Gastroesophageal sphincter (tissue), 3 donors: ENCODE measurements at regions not wholly inside any gene's neighbourhood (a gene's known extent, or its start where the extent isn't known, plus 50 kb on each side); places are given as distances from the start of the nearest gene placed in this dataset.

Experiments used
- EP300 ChIP-seq: sonication (generic); formaldehyde crosslinking; IDR thresholded peaks from one replicate; pipeline ENCODE4 v1.6.1; 2017; ENCODE audit warnings: antibody characterized with exemption, mild to moderate bottlenecking
- POLR2A ChIP-seq, 2 donors: fragments of 450-650 bp; IDR thresholded peaks; one replicate each; pipeline ENCODE4 v1.6.1; 2017; ENCODE audit warnings: antibody characterized with exemption in 2 of 2, mild to moderate bottlenecking in 2 of 2, moderate library complexity in 1 of 2
- POLR2AphosphoS5 ChIP-seq: sonication (generic); formaldehyde crosslinking; IDR thresholded peaks from one replicate; pipeline ENCODE4 v1.6.1; 2017; ENCODE audit warnings: antibody characterized with exemption
- TF ChIP-seq, protein P1 (sequence below), 4 experiments: fragments of 200-600 bp in 2 of 4; fragments of 450-650 bp in 2 of 4; sonication (generic) in 1 of 4; IDR thresholded peaks; one replicate each; pipeline ENCODE4 v1.5.1; 2017 to 2019; ENCODE audit warnings: antibody characterized with exemption in 4 of 4, mild to moderate bottlenecking in 2 of 4, moderate library complexity in 2 of 4

DNA sequence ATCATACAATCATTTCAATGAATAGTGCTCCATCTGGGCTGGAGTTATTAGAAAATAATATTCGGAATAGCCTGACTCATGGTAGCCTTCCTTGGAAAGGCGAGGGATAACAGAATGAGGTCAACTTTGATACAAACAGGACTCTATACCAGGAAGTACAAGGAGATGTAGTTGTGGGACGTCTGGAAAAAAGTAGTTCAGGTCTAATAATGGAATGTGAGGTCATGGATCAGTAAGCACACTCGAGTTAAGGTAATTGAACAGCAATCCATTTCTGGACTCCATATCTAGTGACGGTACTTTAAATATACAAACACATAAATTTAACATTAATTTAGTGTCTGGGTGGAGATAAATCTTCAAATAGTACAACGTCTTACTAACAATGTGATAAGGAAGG is 1204.0 kb upstream of the ADGRB3 start:
- TF ChIP-seq, protein P1, sequence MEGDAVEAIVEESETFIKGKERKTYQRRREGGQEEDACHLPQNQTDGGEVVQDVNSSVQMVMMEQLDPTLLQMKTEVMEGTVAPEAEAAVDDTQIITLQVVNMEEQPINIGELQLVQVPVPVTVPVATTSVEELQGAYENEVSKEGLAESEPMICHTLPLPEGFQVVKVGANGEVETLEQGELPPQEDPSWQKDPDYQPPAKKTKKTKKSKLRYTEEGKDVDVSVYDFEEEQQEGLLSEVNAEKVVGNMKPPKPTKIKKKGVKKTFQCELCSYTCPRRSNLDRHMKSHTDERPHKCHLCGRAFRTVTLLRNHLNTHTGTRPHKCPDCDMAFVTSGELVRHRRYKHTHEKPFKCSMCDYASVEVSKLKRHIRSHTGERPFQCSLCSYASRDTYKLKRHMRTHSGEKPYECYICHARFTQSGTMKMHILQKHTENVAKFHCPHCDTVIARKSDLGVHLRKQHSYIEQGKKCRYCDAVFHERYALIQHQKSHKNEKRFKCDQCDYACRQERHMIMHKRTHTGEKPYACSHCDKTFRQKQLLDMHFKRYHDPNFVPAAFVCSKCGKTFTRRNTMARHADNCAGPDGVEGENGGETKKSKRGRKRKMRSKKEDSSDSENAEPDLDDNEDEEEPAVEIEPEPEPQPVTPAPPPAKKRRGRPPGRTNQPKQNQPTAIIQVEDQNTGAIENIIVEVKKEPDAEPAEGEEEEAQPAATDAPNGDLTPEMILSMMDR (IDR thresholded peaks at IDR 0.05), result no peak
- TF ChIP-seq EP300 (no peak), POLR2A (IDR thresholded peaks at IDR 0.05) (no peak), POLR2AphosphoS5 (no peak)
